ENCODE measurements at regions not wholly inside any gene's neighbourhood (a gene's known extent, or its start where the extent isn't known, plus 50 kb on each side); places are given as distances from the start of the nearest gene placed in this dataset.
A peak's percentile ranks its signal among the peaks of the same experiment; 100 is the strongest.

- DNase-seq, result peak; percentile 75
- in situ Hi-C loops (cut with MboI; ENCODE audit: low pct_unique_long_range_greater_than_20kb, low sequenced_read_pairs), result no loop called here
Observed at GRCh38 chr6:62516291-62517141, 230.5 kb upstream of the KHDRBS2 start.

DNA sequence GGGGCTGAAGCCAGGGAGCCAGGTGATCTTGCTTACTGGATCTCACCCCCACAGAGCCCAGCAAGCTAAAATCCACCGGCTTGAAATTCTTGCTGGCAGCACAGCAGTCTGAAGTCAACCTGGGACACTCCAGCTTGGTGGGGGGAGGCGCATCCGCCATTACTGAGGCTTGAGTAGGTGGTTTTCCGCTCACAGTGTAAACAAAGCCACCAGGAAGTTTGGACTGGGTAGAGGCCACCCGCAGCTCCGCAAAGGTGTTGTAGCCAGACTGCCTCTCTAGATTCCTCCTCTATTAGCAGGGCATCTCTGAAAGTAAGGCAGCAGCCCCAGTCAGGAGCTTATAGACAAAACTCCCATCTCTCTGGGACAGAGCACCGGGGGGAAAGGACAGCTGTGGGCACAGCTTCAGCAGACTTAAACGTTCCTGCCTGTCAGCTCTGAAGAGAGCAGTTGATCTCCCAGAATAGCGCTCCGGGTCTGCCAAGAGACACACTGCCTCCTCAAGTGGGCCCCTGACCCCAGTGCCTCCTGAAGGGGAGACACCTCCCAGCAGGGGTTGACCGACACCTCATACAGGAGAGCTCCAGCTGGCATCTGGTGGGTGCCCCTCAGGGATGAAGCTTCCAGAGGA, 206.3 kb upstream of the KHDRBS2 start:
- in situ Hi-C loops (cut with MboI; ENCODE audit: low pct_unique_long_range_greater_than_20kb, low sequenced_read_pairs), result no loop called here
- DNase-seq, result no peak

- in situ Hi-C loops (cut with MboI; ENCODE audit: low pct_unique_long_range_greater_than_20kb, low sequenced_read_pairs), result no loop called here
- DNase-seq, result no peak
Observed at GRCh38 chr6:62480544-62480943, 194.5 kb upstream of the KHDRBS2 start.

- no peak for DNase-seq
- in situ Hi-C loops (cut with MboI; ENCODE audit: low pct_unique_long_range_greater_than_20kb, low sequenced_read_pairs), result no loop called here
Observed at GRCh38 chr6:62479697-62480220, 193.7 kb upstream of the KHDRBS2 start.

- in situ Hi-C loops (cut with MboI; ENCODE audit: low pct_unique_long_range_greater_than_20kb, low sequenced_read_pairs), result no loop called here
- no peak for DNase-seq
Observed at GRCh38 chr6:62474793-62475192, 188.8 kb upstream of the KHDRBS2 start.

DNA sequence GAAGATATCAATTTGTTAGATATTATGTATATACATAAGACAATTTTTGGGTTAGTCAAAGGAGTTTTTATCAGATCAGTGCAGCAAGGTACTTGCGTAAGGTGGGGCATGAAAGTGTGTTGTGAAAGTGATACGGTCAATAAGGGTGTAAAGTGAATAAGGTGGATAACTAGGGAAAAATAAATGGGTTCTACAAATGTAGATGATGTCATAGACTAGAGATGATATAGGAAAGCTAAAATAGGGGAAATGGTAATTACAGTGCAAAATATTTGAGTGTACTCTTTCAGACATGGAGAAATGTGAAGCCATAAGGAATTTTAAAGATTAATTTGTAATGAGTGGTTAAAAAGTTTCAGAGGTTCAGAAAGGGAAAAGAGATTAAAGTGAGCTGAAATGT, 180.6 kb upstream of the KHDRBS2 start:
- in situ Hi-C loops (cut with MboI; ENCODE audit: low pct_unique_long_range_greater_than_20kb, low sequenced_read_pairs), result no loop called here
- DNase-seq, result no peak

GRCh38 chr6:62465206-62465605, 179.2 kb upstream of the KHDRBS2 start:
- in situ Hi-C loops (cut with MboI; ENCODE audit: low pct_unique_long_range_greater_than_20kb, low sequenced_read_pairs), result no loop called here
- no peak for DNase-seq

GRCh38 chr6:62452586-62452985, 166.6 kb upstream of the KHDRBS2 start:
- DNase-seq, result no peak
- in situ Hi-C loops (cut with MboI; ENCODE audit: low pct_unique_long_range_greater_than_20kb, low sequenced_read_pairs), result no loop called here

- in situ Hi-C loops (cut with MboI; ENCODE audit: low pct_unique_long_range_greater_than_20kb, low sequenced_read_pairs), result no loop called here
- DNase-seq, result peak; percentile 16
Observed at GRCh38 chr6:62446647-62447316, 160.8 kb upstream of the KHDRBS2 start.

DNA sequence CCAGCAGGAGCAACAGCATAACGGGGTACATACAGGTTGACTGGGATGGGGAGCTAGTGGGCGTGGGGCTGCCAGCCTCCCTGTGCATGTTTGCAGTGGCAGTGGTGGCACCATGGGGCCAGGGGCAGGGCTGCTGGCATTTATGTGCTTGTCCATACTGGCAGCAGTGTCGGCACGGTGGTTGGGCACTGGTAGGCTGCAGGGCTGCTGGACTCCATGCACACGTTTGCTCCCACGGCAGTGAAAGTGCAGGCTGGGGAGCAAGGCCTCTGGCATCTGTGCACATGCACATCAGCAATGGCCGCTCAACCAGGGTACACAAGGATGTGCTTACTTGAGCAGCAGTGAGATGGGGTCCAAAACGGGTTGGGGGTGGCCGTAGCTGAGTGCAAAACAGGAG, 159.5 kb upstream of the KHDRBS2 start:
- DNase-seq, result no peak
- in situ Hi-C loops (cut with MboI; ENCODE audit: low pct_unique_long_range_greater_than_20kb, low sequenced_read_pairs), result no loop called here

- in situ Hi-C loops (cut with MboI; ENCODE audit: low pct_unique_long_range_greater_than_20kb, low sequenced_read_pairs), result no loop called here
- DNase-seq, result no peak
Observed at GRCh38 chr6:62441182-62441581, 155.2 kb upstream of the KHDRBS2 start.

- in situ Hi-C loops (cut with MboI; ENCODE audit: low pct_unique_long_range_greater_than_20kb, low sequenced_read_pairs), result no loop called here
- DNase-seq, result no peak
Observed at GRCh38 chr6:62429781-62430180, 143.8 kb upstream of the KHDRBS2 start.

DNA sequence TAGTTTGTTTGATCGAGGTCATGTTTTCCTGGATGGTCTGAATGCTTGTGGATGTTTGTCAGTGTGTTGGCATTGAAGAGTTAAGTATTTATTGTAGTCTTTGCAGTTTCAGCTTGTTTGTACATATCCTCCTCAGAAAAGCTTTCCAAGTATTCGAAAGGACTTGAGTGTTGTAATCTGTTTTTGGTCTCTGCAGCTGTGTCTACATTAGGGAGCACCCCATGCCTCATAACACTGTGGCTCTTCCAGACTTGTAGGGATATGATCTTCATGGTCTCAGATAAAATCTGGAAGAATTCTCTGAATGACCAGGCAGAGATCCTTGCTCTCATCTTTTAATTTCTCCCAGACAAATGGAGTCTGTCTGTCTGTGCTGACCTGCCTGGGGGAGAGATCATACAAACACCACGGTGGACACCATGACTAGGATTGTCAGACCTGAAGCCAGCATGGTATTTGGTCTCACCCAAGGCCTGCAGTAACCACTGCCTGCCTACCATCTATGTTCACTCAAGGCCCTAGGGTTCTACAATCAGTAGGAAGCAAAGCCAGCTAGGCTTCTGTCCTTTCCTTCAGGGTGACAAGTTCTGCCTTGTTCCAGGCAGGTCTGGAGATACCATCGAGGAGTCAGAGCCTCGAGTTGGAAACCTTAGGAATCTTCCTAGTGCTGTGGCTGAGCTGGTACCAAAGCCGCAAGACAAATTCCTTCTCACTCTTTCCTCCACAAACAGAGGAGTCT, 114.7 kb upstream of the KHDRBS2 start:
- in situ Hi-C loops (cut with MboI; ENCODE audit: low pct_unique_long_range_greater_than_20kb, low sequenced_read_pairs), result no loop called here
- DNase-seq, result no peak

- in situ Hi-C loops (cut with MboI; ENCODE audit: low pct_unique_long_range_greater_than_20kb, low sequenced_read_pairs), result no loop called here
- DNase-seq, result peak; percentile 24
Observed at GRCh38 chr6:62393608-62394007, 107.6 kb upstream of the KHDRBS2 start.

DNA sequence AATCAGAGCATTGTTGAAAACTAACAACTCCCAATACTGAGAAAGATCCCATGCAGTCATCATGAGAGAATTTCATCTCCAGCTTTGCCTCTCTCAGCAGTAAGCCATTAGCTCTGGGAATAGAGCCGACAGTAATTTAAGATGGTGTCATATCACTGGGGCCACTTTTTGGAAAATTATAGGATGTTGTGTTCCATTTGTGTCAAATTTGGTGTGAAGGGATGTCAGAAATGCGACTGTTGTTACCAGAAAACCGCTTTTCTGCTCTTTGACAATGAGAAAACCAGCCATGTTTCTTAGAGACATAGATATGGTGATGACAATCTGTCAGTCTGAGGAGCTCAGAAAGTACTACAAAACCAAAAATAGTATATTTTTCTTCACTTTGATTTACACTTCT, 106.3 kb upstream of the KHDRBS2 start:
- no peak for DNase-seq

GRCh38 chr6:62391358-62391757, 105.3 kb upstream of the KHDRBS2 start:
- in situ Hi-C loops (cut with MboI; ENCODE audit: low pct_unique_long_range_greater_than_20kb, low sequenced_read_pairs), result no loop called here
- DNase-seq, result no peak

More for the DNA sequence above, 106.3 kb upstream of the KHDRBS2 start:
- in situ Hi-C loops (cut with MboI; ENCODE audit: low pct_unique_long_range_greater_than_20kb, low sequenced_read_pairs), result no loop called here

GRCh38 chr6:62390401-62390800, 104.4 kb upstream of the KHDRBS2 start:
- in situ Hi-C loops (cut with MboI; ENCODE audit: low pct_unique_long_range_greater_than_20kb, low sequenced_read_pairs), result no loop called here
- no peak for DNase-seq

DNA sequence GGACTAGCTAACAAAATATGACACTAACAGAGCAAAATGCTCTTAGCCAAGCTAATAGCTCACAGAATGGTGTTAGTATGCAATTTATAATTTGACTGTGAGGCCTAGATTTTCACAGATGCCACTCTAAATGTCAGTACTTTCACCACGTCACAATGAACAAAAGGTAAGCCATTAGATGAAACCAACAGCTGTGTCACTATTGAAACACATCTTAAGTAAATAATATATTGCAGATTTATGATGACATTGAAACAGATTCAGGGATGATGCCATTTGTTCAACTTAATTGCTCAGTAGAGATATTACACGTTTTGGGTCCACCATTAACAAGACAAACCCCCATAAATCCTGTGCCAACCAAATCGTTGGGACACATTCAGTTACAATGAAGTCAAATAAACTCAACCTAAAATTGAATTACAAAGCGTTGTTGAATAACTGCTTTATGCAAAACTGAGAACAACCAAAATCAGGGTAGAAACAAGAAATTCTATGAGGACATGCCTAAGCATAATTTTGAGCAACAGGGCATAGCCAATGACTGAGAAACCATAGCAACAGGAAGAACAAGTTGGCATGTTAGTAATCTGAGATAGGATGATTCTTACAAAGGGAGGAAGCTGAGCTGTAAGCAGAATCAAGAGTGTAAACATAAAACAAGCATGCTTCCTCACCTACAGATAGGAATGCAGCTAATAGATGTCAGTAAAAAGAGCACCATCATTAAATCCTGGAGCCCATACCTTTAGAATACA, 85.6 kb upstream of the KHDRBS2 start:
- DNase-seq, result peak; percentile 29
- in situ Hi-C loops (cut with MboI; ENCODE audit: low pct_unique_long_range_greater_than_20kb, low sequenced_read_pairs), result no loop called here

GRCh38 chr6:62367601-62368000, 81.6 kb upstream of the KHDRBS2 start:
- in situ Hi-C loops (cut with MboI; ENCODE audit: low pct_unique_long_range_greater_than_20kb, low sequenced_read_pairs), result no loop called here
- DNase-seq, result peak; percentile 83

All from KBM-7 (cell line).